Fibroblast of lung (primary cell): ENCODE measurements at regions not wholly inside any gene's neighbourhood (a gene's known extent, or its start where the extent isn't known, plus 50 kb on each side); places are given as distances from the start of the nearest gene placed in this dataset.

Source experiments
- EZH2 ChIP-seq: IDR thresholded peaks from 2 replicates; pipeline ENCODE4 v1.5.1; 2012; ENCODE audit warnings: low read length, control low read depth, mild to moderate bottlenecking; ENCODE audit errors: missing control alignments
- TF ChIP-seq, protein P1 (sequence below), 2 donors: IDR thresholded peaks in 1 of 2; conservative IDR thresholded peaks in 1 of 2; 1 replicate in 1 of 2; 2 replicates in 1 of 2; pipeline ENCODE4 v1.5.1; 2011 to 2012; ENCODE audit warnings: low read length in 2 of 2, control low read depth in 1 of 2, inconsistent platforms in 1 of 2, low read depth in 1 of 2, mild to moderate bottlenecking in 1 of 2

DNA sequence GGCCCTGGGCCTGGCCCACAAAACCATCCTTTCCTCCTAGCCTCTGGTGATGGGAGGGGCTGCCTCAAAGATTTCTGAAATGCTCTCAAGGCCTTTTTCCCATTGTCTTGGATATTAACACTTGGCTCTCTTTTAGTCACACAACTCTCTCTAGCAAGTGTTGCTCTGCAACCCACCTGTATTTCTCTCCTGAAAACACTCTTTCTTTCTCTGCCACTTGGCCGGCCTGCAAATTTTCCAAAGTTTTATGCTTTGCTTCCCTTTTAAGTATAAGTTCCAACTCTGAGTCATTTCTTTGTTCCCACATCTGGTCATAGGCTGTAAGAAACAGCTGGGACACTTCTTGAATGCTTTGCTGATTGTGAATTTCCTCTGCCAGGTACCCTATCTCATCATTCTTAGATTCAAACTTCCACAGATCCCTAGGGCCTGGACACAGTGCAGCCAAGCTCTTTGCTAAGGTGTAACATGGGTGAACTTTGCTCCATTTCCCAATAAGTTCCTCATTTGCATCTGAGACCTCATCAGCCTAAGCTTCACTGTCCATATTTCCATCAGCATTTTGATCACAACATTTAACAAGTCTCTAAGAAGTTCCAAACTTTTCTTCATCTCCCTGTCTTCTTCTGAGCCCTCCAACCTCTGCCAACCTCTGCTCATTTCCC, 93.8 kb downstream of the TRIM29 start:
- TF ChIP-seq, protein P1, sequence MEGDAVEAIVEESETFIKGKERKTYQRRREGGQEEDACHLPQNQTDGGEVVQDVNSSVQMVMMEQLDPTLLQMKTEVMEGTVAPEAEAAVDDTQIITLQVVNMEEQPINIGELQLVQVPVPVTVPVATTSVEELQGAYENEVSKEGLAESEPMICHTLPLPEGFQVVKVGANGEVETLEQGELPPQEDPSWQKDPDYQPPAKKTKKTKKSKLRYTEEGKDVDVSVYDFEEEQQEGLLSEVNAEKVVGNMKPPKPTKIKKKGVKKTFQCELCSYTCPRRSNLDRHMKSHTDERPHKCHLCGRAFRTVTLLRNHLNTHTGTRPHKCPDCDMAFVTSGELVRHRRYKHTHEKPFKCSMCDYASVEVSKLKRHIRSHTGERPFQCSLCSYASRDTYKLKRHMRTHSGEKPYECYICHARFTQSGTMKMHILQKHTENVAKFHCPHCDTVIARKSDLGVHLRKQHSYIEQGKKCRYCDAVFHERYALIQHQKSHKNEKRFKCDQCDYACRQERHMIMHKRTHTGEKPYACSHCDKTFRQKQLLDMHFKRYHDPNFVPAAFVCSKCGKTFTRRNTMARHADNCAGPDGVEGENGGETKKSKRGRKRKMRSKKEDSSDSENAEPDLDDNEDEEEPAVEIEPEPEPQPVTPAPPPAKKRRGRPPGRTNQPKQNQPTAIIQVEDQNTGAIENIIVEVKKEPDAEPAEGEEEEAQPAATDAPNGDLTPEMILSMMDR (conservative IDR thresholded peaks at IDR 0.05 in 1 of 2, IDR thresholded peaks at IDR 0.05 in 1 of 2; ENCODE audit: low read depth in 1 of 2, low read length in 2 of 2) = no peak
- no peak for TF ChIP-seq EZH2
